Fibroblast of the aortic adventitia (primary cell): ENCODE measurements at regions not wholly inside any gene's neighbourhood (a gene's known extent, or its start where the extent isn't known, plus 50 kb on each side); places are given as distances from the start of the nearest gene placed in this dataset.

Experiments
- DNase-seq: peaks from one replicate; pipeline ENCODE4 v3.0.0-alpha.2; 2010; ENCODE audit warnings: low read depth
- H3K4me3 ChIP-seq: 2 replicates; pipeline ENCODE4 v1.5.1; 2011; ENCODE audit warnings: low read depth, mild to moderate bottlenecking, control low read depth, low read length, moderate library complexity
- TF ChIP-seq, protein P1 (sequence below): IDR thresholded peaks from 2 replicates; pipeline ENCODE4 v1.5.1; 2011; ENCODE audit warnings: mild to moderate bottlenecking, low read length, control low read depth, inconsistent platforms; ENCODE audit not compliant: insufficient read depth

DNA sequence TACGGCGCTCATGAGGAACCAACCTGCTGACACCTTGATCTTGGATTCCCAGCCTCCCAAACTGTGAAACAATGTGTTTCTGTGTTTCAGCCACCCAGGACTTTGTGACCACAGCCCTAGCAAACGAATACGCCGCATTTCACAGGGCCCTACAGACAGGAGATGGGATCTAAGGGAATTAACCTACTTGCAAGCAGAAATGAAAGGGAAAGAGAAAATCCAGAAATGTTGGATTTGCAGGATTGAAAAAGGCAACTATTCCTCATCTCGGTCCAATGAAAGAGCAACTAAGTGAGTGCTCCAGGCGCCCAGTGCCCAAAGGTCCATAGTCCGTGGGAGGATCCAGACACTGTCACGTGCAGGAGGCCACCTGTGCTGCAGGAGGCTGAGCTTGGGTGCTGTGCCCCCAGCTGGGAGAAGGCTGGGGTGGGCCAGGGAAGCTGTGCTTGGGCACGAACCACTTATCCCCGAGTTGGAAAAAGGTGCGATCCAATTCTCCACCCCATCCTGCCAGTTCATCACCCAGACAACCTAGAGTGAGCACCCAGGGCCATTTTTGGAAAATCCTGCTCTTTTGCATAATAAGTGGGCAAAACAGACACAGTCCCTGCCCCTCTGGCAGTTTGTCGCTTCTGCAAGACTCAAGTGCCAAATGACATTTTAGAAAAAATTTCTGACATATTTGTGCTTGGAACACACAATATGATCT is 177.9 kb downstream of the C9orf50 start:
- no peak for DNase-seq
- H3K4me3 ChIP-seq = no peak overlapping the region
- TF ChIP-seq, protein P1, sequence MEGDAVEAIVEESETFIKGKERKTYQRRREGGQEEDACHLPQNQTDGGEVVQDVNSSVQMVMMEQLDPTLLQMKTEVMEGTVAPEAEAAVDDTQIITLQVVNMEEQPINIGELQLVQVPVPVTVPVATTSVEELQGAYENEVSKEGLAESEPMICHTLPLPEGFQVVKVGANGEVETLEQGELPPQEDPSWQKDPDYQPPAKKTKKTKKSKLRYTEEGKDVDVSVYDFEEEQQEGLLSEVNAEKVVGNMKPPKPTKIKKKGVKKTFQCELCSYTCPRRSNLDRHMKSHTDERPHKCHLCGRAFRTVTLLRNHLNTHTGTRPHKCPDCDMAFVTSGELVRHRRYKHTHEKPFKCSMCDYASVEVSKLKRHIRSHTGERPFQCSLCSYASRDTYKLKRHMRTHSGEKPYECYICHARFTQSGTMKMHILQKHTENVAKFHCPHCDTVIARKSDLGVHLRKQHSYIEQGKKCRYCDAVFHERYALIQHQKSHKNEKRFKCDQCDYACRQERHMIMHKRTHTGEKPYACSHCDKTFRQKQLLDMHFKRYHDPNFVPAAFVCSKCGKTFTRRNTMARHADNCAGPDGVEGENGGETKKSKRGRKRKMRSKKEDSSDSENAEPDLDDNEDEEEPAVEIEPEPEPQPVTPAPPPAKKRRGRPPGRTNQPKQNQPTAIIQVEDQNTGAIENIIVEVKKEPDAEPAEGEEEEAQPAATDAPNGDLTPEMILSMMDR = no peak

DNA sequence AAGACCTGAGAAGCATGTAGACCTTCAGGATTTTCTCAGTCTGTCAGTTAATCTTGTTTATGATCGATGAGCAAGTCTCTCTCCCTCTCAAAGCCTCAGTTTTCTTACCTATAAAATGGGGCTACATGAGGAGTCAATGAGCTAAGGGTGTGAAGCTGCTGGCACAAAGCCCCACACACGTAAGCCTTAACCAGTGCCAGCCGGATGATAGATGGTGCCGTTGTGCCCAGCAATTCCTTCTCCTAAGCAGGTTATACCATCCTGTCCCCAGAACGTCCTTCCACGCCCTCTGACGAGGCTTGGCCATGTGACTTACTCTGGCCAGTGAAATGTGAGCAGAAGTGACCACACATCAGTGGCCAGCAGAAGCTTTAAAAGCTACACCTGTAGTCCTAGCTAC is 179.0 kb downstream of the C9orf50 start:
- DNase-seq = no peak
- TF ChIP-seq, protein P1 = no peak
- H3K4me3 ChIP-seq = no peak overlapping the region

DNA sequence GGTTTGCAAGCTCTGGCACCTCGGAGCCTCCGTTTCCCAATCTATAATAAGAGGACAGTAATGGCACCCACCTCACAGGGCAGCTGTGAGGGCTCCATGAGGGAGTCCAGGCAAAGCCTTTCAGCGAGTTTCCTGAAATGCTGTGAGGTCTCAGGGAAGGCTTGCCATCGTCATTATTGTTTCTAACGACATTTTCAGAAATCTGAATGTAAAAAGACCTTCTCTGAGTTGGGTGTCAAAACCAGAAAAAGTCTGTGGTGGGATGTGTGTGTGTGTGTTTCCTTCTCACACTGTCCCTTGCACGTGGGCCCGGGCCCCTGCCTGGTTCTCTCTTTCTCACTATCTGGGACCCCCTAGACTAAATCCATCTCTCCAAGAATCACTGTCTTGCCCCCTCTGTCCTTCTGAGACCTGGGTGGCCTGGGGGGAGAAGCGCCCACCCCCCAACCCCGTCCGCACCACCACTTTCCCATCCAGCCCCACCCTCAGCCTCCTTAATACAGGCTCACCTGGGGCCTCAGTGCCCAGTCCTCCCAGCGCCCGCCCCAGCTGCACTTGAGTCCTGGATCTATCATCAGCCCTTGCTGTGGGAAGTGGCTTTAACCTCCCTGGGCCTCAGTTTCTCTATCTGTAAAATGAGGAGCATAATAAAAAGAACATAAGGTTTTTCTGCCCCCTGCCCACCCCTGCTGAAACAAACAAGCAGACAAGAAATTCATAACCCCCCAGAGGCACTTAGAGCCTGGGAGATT is 180.3 kb downstream of the C9orf50 start:
- TF ChIP-seq, protein P1 = no peak
- no peak for DNase-seq
- no peak overlapping the region for H3K4me3 ChIP-seq

DNA sequence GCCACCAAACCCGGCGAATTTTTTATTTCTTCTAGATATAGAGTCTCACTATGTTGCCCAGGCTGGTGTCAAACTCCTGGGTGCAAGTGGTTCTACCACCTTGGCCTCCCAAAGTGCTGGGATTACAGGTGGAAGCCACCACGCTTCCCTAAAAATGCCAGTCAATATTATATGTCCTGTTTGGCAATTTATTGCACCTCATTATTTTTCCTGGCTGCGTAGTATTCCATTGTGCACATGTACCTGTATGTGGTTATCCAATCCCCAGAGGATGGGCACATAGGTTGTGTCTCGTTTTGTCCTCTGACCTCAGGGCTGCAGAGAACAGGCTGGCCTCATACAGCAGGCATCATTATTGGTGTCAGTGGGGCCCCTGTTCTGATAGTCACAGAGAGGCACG is 181.7 kb downstream of the C9orf50 start:
- DNase-seq = no peak
- TF ChIP-seq, protein P1 = no peak
- H3K4me3 ChIP-seq = no peak overlapping the region

DNA sequence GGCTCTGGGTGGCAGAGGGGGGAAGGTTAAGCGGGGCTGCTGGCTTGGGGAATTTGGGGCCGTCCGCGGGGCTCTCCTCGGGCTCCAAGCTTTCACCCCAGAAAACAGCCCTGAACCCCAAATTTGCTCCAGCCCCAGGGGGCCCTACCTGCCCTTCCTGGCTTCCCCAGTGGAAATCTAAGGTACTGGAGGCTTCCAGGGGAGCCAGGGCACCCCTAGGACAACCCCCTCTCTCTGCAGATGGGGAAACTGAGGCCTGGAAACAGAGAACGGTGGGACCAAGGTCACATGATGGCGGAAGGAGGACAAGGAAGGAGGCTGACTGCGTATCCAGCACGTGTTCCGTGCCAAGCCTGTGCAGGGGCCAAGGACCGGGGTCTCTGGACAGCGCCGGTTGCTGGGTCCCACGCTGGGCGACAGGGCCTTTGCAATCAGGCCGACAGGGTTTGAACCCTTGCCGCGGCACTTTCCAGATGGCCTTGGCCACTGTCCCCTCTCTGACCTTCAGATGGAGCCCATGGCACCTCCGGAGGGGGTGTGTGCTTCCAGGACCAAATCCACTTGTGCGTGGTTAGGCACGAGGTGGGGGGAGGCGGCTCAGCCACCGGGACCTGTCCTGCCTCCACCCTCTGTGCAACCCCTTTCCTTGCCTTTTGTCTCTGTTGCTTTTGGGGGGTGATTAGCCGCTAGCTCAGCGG is 183.1 kb downstream of the C9orf50 start:
- DNase-seq = no peak
- H3K4me3 ChIP-seq = peak overlapping the region; percentile 60
- TF ChIP-seq, protein P1 = peak; percentile 19

DNA sequence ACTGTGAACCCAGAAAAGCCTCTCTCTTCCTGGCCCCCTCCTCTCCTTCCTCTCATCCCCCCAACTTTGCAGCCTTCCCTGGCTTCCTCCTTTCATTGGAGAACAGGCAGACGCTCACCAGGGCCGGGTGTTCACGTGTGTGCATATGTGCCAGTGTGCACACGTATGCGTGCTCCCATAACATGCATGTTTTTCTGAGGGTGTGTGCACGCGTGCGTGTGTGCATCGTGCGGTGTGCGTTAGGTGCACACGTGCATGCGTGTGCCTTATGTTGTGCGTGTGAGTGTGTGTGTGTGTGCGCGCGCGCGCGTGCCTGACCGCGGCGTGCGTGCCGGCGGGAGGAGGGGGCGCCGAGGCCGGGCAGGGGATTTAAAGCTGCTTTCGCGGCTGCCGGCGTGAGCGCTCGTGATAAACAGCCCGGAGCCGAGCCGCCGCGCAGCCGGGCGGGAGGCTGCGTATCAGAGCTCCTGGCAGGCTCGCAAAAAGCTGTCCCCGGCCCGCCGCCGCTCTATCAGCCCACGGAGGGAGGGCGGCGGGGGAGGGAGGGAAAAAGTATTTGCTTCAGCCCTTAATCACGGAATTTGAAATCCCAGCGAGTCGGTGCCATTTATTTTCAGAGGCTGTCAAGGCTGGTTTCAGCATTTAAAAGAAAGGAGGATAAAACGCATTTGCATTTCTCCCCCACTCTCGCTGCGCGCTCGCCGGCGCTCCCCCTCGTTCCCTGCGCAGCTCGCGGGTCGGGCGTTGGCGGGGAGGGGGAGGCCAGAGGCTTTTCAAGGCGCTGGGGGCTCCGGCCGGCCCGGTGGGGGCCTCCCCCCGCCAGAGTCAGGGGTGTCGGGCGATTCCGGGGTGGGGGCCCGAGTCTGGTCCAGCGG is 183.9 kb downstream of the C9orf50 start:
- H3K4me3 ChIP-seq = peak overlapping the region; percentile 60
- TF ChIP-seq, protein P1 = no peak
- peak; percentile 78 for DNase-seq
